HG03159 (cell line): ENCODE measurements at regions not wholly inside any gene's neighbourhood (a gene's known extent, or its start where the extent isn't known, plus 50 kb on each side); places are given as distances from the start of the nearest gene placed in this dataset.

ENCODE experiments used
- ATAC-seq: cut with Tn5 transposase; IDR thresholded peaks from one replicate; pipeline ENCODE4 v1.9.1; 2021; ENCODE audit warnings: mild to moderate bottlenecking, moderate library complexity; ENCODE audit not compliant: unreplicated experiment

DNA sequence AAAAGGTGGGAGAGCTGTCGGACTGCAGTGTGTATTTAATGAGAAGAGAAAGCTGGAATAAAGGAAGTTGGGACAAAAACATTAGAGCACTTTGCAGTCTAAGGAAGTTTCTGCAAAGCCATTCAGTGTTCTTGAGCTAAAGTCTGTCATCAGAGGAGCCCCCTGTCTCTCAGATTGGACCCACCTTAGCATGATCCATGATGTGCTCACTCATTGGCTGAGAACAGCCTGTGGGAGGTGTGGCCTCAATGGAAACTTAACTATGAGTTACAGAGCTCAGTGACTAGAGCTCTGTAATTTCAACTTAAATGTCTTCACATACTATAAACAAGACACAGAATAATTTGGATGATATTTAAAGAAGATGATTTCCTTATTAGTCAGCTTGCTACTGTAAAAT lies 437.0 kb downstream of the BTBD3 start:
- no peak for ATAC-seq

DNA sequence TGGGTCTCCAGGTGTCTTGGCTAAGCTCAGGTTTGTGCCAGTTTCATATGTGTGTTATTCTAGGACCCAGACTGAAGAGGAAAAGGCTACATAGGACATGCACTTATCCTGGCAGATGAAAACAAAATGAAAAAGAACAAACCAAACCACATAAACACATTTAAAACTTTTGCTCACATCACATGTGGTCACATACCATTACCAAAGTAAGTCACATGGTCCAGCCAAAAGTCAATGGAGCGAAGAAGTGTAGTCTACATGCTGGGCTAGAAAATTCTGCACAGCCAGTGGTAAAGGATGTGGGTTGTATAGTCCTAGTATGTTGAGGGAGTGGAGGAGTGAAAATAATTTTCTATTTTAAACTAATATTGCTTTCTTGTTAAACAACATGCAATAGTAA lies 437.5 kb downstream of the BTBD3 start:
- no peak for ATAC-seq

DNA sequence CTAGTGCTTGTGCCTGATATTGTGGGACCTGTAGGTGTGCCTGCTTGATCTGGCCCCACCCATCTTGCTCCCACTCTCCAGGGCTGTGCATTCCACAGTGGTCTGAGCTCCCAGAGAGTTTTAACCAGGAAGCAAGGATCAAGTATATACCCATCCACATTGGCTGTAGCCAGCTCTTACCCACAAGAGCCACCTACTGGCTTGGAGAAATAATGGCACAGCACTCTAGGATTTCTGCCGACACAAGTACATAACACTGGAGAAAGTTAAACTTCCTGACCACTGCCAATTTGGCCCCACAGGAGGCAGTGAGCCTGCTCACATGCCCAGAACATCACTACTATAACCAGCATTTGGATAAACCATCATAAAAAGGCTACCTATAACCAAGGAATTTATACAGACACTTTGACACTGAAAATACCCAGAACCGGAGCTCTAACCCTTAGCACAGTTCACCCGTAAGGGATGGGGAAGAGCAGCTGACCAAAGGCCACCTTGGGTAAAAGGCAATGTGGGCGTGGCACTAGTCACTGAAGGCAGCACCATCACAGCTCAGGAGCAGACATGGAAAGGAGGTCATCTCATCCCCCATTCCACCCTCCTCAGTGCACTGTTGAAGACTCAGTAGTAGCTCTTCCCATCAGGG lies 440.4 kb downstream of the BTBD3 start:
- no peak for ATAC-seq

DNA sequence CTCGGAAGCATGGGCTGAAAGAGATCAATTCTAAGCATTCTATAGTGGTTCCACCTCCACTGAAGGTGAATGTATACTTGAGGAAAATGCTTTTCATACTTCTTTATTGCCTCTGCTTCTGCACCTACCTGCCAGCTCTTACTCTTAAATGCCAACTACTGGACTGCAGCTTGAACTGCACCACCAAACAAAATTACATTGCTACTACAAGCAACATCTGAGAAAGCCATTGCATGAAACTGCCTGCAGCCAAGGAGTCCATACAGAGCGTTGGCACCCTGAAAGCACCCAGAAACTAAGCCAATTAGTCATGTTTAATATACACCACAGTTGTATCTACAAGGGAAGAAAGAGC lies 440.9 kb downstream of the BTBD3 start:
- ATAC-seq, result no peak

DNA sequence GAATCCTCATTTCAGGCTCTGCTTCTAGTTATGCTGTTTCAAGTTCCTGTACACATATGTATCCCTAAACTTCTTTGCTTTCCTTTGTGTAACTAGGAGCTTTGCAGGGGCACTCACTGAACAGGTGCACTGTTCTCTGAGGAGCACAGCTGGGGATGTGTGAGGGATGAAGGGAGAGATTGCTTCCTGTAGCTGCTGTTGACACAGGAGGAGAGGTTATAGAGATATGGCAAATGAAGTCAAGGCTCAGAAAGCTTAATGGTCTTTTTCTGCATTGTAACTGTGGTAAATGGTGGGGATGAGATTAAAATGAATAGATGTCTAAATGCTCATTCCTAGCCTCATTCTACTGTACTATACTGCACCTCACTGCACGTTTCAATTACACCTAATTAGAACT lies 454.3 kb downstream of the BTBD3 start:
- no peak for ATAC-seq

DNA sequence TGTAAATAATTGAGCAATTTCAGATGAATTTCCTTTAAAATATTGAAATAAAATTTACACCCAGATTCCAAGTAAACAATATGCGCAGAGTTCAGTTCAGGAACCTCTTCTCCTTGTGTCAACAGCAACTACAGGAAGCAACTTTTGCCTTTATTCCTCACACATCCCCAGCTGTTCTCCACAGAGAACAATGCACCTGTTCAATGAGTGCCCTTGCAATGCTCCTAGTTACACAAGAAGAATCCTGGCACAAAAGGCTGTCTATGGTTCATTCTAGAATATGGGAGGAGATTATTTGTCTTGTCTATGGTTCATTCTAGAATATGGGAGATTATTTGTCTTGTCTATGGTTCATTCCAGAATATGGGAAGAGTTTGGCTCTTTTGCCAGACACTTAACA lies 454.9 kb downstream of the BTBD3 start:
- ATAC-seq, result no peak

DNA sequence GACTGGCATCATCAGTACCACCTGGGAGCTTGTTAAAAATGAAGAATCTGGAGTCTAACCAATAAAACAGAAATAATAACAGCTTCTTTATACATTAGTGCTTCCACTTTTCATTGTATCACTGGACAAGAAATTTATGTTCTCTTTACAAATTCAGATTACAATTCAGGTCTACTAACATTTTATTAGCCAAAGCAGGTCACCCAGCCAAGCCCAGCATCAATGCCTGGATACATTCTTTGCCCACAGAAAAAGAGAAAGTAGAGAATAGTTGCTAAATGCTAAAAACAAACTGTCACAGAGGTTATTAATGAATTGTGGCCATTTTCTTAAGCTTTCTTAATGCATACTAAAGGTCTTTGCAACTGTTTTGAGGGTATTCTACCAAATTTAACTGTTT lies 458.3 kb downstream of the BTBD3 start:
- ATAC-seq, result no peak

DNA sequence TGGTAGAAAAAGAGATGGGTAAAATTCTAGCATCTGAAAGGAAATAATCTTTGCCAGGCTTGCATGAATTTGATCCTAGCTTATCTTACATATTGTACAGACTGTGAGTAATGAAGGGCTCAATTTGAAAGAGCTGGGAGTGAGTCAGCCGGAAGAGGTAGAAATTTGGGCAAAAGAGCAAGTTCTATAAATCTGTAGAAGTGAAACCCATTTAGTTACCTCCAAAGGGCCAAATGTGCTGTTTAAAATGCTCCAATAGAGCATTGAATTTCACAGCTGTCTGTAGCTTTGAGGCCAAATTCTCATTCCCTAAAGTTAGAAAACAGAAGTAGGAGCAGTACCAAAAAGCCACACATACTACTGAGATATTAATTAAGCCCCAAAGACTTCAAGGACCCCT lies 466.1 kb downstream of the BTBD3 start:
- ATAC-seq, result no peak

DNA sequence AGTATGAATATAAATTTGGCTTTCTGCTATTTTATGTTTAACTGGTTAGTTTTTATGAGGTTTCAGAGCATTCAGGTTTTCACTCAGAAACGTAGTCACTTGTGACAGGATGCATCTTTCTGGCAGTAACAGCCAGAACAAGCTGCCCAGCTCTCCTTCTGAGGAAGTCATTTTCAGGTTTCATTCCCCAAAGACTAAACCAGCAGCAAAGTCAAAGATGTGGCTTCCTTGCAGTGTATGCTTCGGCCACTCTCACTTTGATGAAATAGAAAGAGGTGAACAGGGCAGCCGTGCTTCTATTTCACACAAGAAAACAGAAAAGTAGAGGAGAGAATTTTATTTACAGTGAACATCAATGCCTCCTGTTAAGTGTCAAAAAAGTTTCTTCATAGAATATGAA lies 469.1 kb downstream of the BTBD3 start:
- ATAC-seq, result no peak

DNA sequence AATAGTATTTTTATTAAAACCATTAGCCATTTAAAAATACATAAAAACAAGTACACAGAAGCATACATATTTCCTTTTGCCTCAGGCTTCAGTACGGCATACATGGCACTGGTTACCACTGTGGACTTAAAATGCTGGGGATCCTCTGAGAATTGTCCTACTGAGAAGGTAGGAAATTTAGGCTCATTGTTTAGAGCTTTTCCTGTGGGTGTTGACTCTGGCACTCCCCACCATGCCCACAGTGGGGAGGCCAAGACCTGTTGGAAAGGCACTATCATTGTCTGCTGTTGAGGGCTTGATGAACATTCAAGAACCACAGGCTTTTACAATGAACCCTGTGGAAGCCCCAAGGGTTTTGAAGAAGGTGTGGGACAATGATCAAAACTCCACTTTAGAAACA lies 473.4 kb downstream of the BTBD3 start:
- no peak for ATAC-seq

DNA sequence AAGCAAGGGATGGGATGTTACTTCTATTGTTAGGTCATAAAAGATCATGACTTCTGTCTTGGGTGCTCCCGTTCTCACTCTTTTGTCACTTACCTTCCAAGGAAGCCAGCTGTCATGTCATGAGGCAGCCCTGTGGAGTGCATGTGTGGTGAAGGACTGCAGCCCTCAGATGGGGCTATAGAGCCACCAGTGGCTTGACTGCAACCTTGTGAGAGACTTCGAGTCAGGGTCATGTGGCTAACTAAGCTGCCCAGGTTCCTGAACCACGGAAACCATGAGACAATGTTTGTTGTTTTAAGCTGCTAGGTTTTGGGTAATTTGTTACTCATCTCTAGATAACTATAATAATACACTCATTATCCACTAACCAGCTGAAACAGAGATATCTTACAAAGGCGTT lies 477.1 kb downstream of the BTBD3 start:
- ATAC-seq, result no peak

DNA sequence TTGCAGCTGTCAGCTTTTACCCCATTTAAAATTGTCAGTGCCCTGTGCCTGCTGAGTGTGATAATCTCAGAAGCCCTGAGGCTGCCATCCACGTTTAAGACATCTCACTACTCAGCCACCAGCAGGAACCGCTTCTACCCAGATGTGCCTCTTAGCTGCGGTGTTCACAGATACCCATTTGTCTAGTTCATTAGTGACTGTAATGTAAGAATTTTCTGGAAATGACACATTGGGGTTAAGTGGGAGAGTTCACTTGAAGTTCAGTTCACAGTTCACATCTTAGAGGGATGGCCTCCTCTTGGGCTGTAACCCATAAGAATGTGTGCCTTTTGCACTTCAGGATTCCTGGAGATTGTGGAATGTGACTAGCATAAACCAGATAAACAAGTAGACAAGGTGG lies 477.7 kb downstream of the BTBD3 start:
- ATAC-seq, result no peak

DNA sequence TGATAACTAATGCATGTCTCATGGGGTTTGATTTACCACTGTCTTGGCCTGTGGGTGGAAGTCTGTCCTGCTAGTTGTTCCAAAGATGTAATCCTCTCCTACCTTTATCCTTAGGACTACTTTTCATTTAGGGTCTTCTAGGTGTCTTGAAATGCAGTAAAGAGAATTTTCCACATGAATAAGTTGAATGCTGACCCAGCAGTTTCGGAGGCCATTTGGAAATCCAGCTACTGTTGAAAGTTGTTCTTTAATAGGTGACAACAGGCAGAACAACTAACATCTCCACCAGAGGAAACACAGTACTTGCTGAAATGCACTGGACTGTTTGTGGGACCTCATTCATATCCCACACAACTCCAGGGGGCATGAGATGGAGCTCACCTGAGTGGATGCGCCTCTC lies 478.1 kb downstream of the BTBD3 start:
- no peak for ATAC-seq

DNA sequence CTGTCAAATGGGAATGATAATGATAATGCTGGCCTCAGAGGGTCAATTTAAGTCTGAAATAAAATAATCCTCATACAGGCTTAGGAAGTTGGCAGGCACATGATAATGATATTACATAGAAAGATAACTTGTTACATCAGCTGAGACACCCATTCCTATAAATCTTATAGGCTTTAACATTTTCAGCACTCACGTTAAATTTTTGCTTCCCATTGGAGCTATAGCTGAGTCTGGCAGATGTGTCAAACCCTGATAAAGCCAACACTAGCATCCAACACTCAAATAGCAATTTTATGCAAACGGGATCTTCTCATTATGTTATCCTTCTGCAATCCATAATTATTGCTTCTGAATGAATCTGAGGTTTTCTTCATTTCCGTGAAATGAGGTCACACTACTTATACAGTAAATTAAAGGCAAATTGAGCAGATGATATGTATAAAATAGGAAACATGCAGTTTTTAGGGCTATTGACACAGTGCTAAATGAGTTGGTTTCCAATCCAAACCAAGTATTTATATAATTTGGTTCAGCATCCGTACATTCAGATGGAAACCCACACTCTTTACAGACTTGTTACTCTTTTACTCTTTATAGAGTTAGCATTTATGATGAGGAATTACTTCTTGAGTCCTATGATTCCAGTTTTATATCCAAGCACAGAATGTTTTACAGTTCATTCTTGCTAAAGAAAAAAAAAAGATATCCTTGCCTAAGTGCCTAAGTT lies 481.6 kb downstream of the BTBD3 start:
- ATAC-seq, result no peak

DNA sequence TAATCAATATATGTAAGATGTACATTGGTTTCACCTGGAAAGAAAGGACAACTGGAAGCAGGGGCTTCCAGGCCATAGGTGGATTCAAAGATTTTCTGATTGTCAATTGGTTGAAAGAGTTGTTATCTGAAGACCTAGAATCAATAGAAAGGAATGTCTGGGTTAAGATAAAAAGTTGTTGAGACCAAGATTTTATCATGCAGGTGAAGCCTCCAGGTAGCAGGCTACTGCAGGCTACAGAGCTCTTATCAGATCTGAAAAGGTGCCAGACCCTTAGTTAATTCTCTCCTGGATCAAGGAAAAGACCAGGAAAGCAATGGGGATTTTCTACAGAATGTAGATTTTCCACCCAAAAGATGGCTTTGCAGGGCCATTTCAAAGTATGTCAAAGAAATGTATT lies 487.2 kb downstream of the BTBD3 start:
- no peak for ATAC-seq

DNA sequence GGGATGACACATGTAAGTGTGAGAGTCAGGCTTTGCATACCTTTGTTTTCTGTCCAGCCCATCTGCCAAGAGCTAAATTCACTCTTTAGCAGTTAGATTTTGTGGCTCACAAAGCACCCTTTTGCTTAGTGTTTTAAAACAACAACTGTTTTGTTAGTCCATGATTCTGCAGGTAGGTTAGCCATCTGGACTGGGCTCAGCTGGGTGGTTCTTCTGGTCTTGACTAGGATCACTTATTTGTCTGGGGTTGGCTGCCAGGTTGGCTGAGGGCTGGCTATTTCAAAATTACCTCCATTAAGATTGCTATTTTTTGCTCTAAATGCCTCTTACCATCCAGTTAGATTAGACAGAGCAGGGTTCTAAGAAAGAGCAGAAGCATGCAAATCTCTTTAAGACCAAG lies 489.3 kb downstream of the BTBD3 start:
- ATAC-seq, result no peak

DNA sequence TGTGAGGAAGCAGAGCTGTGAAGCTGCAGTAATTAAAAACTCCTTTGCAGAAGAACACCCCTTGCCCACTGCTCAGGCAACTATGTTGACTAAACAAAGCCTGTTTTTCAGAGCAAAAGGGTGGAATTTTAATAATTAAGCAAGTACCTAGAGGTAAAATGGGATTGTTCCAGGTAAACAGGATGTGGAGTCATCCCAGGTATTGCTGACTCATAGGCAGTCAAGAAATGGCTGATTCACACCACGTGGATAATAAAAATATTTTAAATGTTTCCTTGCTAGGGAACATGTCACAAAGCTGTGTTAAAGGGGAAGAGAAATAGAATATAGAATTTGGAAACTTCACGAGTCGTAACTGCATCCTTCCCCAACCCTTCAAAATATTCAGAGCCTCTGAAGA lies 491.8 kb downstream of the BTBD3 start:
- no peak for ATAC-seq

DNA sequence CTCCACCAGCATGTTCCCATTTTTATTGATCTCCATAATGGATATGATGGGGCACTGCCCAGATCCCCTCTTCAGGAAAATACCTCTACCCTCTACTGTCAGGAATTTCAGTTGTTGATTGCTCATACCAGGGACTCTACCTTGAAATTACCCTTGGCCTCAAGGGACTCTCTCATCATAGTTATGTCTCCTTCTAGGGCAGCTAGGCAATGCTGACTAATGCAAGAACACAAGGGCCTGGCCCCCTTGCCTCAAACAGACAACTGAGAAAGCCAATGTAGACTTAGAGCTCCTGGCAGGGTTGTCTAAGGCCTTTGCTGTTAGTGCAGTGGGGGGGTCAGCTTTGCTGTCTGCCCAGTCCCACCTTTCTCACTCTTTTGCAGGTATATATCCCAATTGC lies 493.1 kb downstream of the BTBD3 start:
- ATAC-seq, result no peak

DNA sequence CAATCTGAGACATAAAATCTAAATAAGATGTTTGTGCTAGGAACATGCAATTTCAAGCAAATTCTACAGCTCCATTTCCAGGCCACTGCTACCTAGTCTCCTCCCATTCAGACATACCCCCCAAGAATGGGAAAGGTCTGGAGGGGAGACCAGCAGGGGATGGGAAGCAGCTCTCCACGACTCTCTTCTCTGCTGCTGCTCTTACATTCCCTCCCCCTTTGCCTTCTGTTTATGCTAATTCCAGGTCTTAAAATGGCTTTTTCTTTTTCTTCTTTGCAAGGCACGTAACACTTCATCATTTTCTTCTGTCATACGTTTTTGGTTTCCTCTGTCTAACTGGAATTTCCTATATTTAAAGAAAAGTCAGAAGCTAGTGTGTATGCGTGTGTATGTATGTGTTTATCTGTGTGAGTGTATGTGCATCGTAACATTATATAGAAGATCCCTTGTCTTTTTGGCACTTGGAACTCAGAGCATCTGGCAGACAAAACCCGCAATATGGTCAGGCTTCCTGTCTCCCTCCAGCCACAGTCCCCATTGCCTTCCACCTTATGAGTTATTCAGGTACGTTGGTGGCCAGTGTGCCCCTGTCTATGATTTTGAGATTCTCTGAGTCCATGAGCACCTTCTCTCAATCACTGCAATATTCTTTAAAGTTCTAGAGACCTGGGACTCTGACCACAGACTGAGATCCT lies 493.7 kb downstream of the BTBD3 start:
- ATAC-seq, result no peak

DNA sequence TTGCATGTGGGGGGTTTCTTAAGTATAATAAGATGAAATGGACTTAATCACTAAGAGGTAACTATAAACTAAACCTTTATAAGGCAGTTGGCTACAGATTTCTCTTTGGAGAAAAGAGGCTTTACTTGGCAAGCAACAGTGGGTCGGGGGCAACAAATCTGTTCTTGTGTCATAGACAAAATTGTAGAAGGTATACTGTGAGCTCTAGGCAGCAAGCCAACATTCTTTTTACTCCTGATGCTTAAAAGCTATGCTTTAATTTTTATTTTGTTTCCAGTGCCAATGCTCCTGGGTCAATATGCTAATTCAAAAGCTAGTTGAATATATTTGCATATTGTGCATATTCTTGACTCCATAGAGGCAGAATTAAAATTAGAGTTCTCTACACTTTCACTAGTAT lies 495.4 kb downstream of the BTBD3 start:
- no peak for ATAC-seq

DNA sequence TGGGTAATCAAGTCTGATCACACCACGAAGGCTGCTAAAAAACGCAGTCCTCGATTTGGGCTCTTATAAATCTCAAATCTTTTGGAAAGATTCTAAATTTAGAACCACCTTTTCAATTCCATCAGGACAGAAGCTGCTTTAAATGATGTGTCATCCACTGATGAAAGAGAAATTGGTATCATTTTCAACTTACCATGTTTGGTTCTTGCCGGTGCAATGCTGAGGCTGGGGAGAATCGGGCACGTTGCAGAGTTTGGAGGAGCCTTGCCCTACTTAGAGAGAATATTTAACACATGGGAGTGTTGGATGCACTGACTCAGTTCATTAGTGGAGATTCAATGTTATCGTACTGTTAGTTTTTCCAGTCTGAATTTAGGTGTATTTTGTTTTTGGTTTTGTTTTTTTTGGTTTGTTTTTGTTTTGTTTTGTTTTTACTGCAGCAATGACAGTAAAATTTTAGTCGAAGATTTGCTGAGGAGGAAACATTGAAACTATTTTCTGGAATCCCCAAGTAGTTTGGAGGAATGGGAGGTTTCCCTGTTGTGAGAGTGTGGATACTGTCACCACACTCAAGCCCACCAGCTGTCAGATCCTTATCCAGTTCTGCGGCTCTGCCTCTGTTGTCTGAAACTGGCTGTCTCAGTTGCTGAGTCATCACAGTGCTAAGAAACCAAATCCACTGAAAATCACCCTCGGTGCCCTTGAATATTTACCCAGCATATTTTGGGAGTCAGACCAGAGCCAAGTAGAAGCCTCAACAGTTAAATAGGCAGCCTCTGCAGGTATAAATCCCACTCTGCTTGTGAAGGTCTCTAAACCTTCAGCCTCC lies 497.0 kb downstream of the BTBD3 start:
- ATAC-seq, result no peak

DNA sequence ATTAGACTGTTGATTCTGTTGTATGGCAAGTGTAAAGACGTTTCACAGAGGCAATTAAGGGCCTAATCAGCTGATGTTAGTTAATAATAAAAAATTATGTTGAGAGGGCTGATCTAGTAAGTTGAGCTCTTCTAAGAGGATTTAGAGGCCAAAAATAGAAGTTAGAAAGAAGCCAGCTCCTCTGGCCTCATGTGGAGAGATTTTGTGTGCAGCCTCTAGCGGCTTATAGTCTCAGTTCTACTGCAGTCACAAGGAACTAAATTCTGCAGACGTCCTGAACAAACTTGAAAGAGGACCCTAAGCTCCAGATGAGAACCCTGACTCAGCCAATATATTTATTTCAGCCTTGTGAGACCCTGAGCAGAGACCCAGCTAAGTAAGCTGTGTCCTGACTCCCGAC lies 498.6 kb downstream of the BTBD3 start:
- no peak for ATAC-seq
